ENCODE measurements at regions not wholly inside any gene's neighbourhood (a gene's known extent, or its start where the extent isn't known, plus 50 kb on each side); places are given as distances from the start of the nearest gene placed in this dataset.

- no peak overlapping the region for H3K4me3 Mint-ChIP-seq
- no peak overlapping the region for H3K27ac Mint-ChIP-seq
- H3K9me3 Mint-ChIP-seq, result no peaks in the 10 kb centered on the region
- no peak for DNase-seq
- peaks cover 10% of the 10 kb centered on the region for H3K4me1 Mint-ChIP-seq (ENCODE audit: low read depth)
- intact Hi-C loops (cut with micrococcal nuclease), result no loop called here
- no peaks in the 10 kb centered on the region for H3K36me3 Mint-ChIP-seq (ENCODE audit: low read depth)
- CTCF ChIA-PET, result interaction anchor here (0.7 to 1.0 kb wide), 3 partner anchors 34 to 279 kb away, joined by 3 to 6 read pairs (median 3); no protein-coding TSS in a partner anchor
- peaks cover 3% of the 10 kb centered on the region for H3K27me3 Mint-ChIP-seq (ENCODE audit: low read depth)
Measured at GRCh38 chr6:105943514-105943913, 142.6 kb upstream of the PRDM1 start.

- no peaks in the 10 kb centered on the region for H3K9me3 Mint-ChIP-seq
- no peaks in the 10 kb centered on the region for H3K36me3 Mint-ChIP-seq (ENCODE audit: low read depth)
- no peak for DNase-seq
- intact Hi-C loops (cut with micrococcal nuclease), result loop anchor here (1.0 kb wide), 1 partner anchor 42 kb away; no protein-coding TSS in a partner anchor
- no peak overlapping the region for H3K4me3 Mint-ChIP-seq
- H3K27ac Mint-ChIP-seq, result no peak overlapping the region
- H3K27me3 Mint-ChIP-seq (ENCODE audit: low read depth), result peaks cover 3% of the 10 kb centered on the region
- H3K4me1 Mint-ChIP-seq (ENCODE audit: low read depth), result peaks cover 10% of the 10 kb centered on the region
- CTCF ChIA-PET, result interaction anchor here (0.9 kb wide), 1 partner anchor 27 kb away, joined by 3 read pairs; no protein-coding TSS in a partner anchor
Measured at GRCh38 chr6:105941621-105942412, 144.3 kb upstream of the PRDM1 start.

GRCh38 chr6:105940990-105941389 lies 145.1 kb upstream of the PRDM1 start:
- Mint-ChIP-seq H3K4me1 (ENCODE audit: low read depth) (peaks cover 10% of the 10 kb centered on the region), H3K4me3 (no peak overlapping the region), H3K27me3 (ENCODE audit: low read depth) (peaks cover 3% of the 10 kb centered on the region), H3K27ac (no peak overlapping the region), H3K9me3 (no peaks in the 10 kb centered on the region), H3K36me3 (ENCODE audit: low read depth) (no peaks in the 10 kb centered on the region)
- intact Hi-C loops (cut with micrococcal nuclease), result loop anchor here (1.0 kb wide), 1 partner anchor 41 kb away; no protein-coding TSS in a partner anchor
- CTCF ChIA-PET, result no interaction called here
- no peak for DNase-seq

GRCh38 chr6:105936972-105937371 lies 149.2 kb upstream of the PRDM1 start:
- intact Hi-C loops (cut with micrococcal nuclease), result no loop called here
- H3K4me1 Mint-ChIP-seq (ENCODE audit: low read depth), result no peaks in the 10 kb centered on the region
- CTCF ChIA-PET, result no interaction called here
- no peak for DNase-seq
- H3K4me3 Mint-ChIP-seq, result no peak overlapping the region
- no peaks in the 10 kb centered on the region for H3K9me3 Mint-ChIP-seq
- H3K27me3 Mint-ChIP-seq (ENCODE audit: low read depth), result no peaks in the 10 kb centered on the region
- H3K36me3 Mint-ChIP-seq (ENCODE audit: low read depth), result no peaks in the 10 kb centered on the region
- H3K27ac Mint-ChIP-seq, result no peak overlapping the region

GRCh38 chr6:105935416-105935815 lies 150.7 kb upstream of the PRDM1 start:
- CTCF ChIA-PET, result interaction anchor here (1.1 kb wide), 1 partner anchor 288 kb away, joined by 3 read pairs; no protein-coding TSS in a partner anchor
- no peaks in the 10 kb centered on the region for H3K4me1 Mint-ChIP-seq (ENCODE audit: low read depth)
- H3K27me3 Mint-ChIP-seq (ENCODE audit: low read depth), result no peaks in the 10 kb centered on the region
- intact Hi-C loops (cut with micrococcal nuclease), result no loop called here
- H3K36me3 Mint-ChIP-seq (ENCODE audit: low read depth), result no peaks in the 10 kb centered on the region
- DNase-seq, result no peak
- no peak overlapping the region for H3K4me3 Mint-ChIP-seq
- no peaks in the 10 kb centered on the region for H3K9me3 Mint-ChIP-seq
- no peak overlapping the region for H3K27ac Mint-ChIP-seq

- intact Hi-C loops (cut with micrococcal nuclease), result no loop called here
- no peak for DNase-seq
- no peaks in the 10 kb centered on the region for H3K9me3 Mint-ChIP-seq
- H3K4me3 Mint-ChIP-seq, result no peak overlapping the region
- no peak overlapping the region for H3K27ac Mint-ChIP-seq
- no peaks in the 10 kb centered on the region for H3K27me3 Mint-ChIP-seq (ENCODE audit: low read depth)
- no peaks in the 10 kb centered on the region for H3K36me3 Mint-ChIP-seq (ENCODE audit: low read depth)
- H3K4me1 Mint-ChIP-seq (ENCODE audit: low read depth), result no peaks in the 10 kb centered on the region
- CTCF ChIA-PET, result no interaction called here
Measured at GRCh38 chr6:105934708-105935107, 151.4 kb upstream of the PRDM1 start.

GRCh38 chr6:105932440-105932839 lies 153.7 kb upstream of the PRDM1 start:
- CTCF ChIA-PET, result interaction anchor here (0.6 to 0.7 kb wide), 2 partner anchors 85 to 136 kb away, joined by 3 read pairs; no protein-coding TSS in a partner anchor
- intact Hi-C loops (cut with micrococcal nuclease), result no loop called here

GRCh38 chr6:105929626-105930025 lies 156.5 kb upstream of the PRDM1 start:
- Mint-ChIP-seq H3K4me3 (no peak overlapping the region), H3K36me3 (ENCODE audit: low read depth) (no peaks in the 10 kb centered on the region), H3K27me3 (ENCODE audit: low read depth) (no peaks in the 10 kb centered on the region), H3K27ac (no peak overlapping the region), H3K4me1 (ENCODE audit: low read depth) (no peaks in the 10 kb centered on the region), H3K9me3 (no peaks in the 10 kb centered on the region)
- CTCF ChIA-PET, result no interaction called here
- intact Hi-C loops (cut with micrococcal nuclease), result no loop called here
- no peak for DNase-seq

More at GRCh38 chr6:105932440-105932839, 153.7 kb upstream of the PRDM1 start:
- no peaks in the 10 kb centered on the region for H3K27me3 Mint-ChIP-seq (ENCODE audit: low read depth)
- H3K9me3 Mint-ChIP-seq, result no peaks in the 10 kb centered on the region
- no peak overlapping the region for H3K27ac Mint-ChIP-seq
- no peaks in the 10 kb centered on the region for H3K4me1 Mint-ChIP-seq (ENCODE audit: low read depth)
- DNase-seq, result no peak
- H3K4me3 Mint-ChIP-seq, result no peak overlapping the region
- H3K36me3 Mint-ChIP-seq (ENCODE audit: low read depth), result no peaks in the 10 kb centered on the region

GRCh38 chr6:105926318-105926717 lies 159.8 kb upstream of the PRDM1 start:
- intact Hi-C loops (cut with micrococcal nuclease), result loop anchor here (1.0 kb wide), 1 partner anchor 12 kb away; no protein-coding TSS in a partner anchor
- DNase-seq, result peak; percentile 7
- Mint-ChIP-seq H3K36me3 (ENCODE audit: low read depth) (no peaks in the 10 kb centered on the region), H3K9me3 (no peaks in the 10 kb centered on the region), H3K4me3 (no peak overlapping the region), H3K27me3 (ENCODE audit: low read depth) (no peaks in the 10 kb centered on the region), H3K4me1 (ENCODE audit: low read depth) (no peaks in the 10 kb centered on the region), H3K27ac (no peak overlapping the region)
- CTCF ChIA-PET, result no interaction called here

GRCh38 chr6:105925706-105926105 lies 160.4 kb upstream of the PRDM1 start:
- Mint-ChIP-seq H3K27me3 (ENCODE audit: low read depth) (no peaks in the 10 kb centered on the region), H3K4me3 (no peak overlapping the region), H3K9me3 (no peaks in the 10 kb centered on the region), H3K36me3 (ENCODE audit: low read depth) (no peaks in the 10 kb centered on the region), H3K27ac (no peak overlapping the region), H3K4me1 (ENCODE audit: low read depth) (no peaks in the 10 kb centered on the region)
- CTCF ChIA-PET, result no interaction called here
- intact Hi-C loops (cut with micrococcal nuclease), result loop anchor here (1.0 kb wide), 1 partner anchor 11 kb away; no protein-coding TSS in a partner anchor
- DNase-seq, result no peak

- intact Hi-C loops (cut with micrococcal nuclease), result no loop called here
- CTCF ChIA-PET, result no interaction called here
Measured at GRCh38 chr6:105921781-105922180, 164.4 kb upstream of the PRDM1 start.

GRCh38 chr6:105920071-105920470 lies 166.1 kb upstream of the PRDM1 start:
- H3K9me3 Mint-ChIP-seq, result no peaks in the 10 kb centered on the region
- DNase-seq, result no peak
- H3K36me3 Mint-ChIP-seq (ENCODE audit: low read depth), result no peaks in the 10 kb centered on the region
- CTCF ChIA-PET, result no interaction called here
- H3K27ac Mint-ChIP-seq, result no peak overlapping the region
- H3K4me3 Mint-ChIP-seq, result no peak overlapping the region
- intact Hi-C loops (cut with micrococcal nuclease), result loop anchor here (1.0 kb wide), 2 partner anchors 20 to 61 kb away; no protein-coding TSS in a partner anchor
- H3K4me1 Mint-ChIP-seq (ENCODE audit: low read depth), result no peaks in the 10 kb centered on the region
- no peaks in the 10 kb centered on the region for H3K27me3 Mint-ChIP-seq (ENCODE audit: low read depth)

More at GRCh38 chr6:105921781-105922180, 164.4 kb upstream of the PRDM1 start:
- no peaks in the 10 kb centered on the region for H3K36me3 Mint-ChIP-seq (ENCODE audit: low read depth)
- H3K4me3 Mint-ChIP-seq, result no peak overlapping the region
- H3K9me3 Mint-ChIP-seq, result no peaks in the 10 kb centered on the region
- H3K27me3 Mint-ChIP-seq (ENCODE audit: low read depth), result no peaks in the 10 kb centered on the region
- no peak overlapping the region for H3K27ac Mint-ChIP-seq
- H3K4me1 Mint-ChIP-seq (ENCODE audit: low read depth), result no peaks in the 10 kb centered on the region
- no peak for DNase-seq

All from activated naive CD4-positive, alpha-beta T cell treated with anti-CD3 and anti-CD28 coated beads for 36 hours (primary cell).